ENCODE measurements at regions not wholly inside any gene's neighbourhood (a gene's known extent, or its start where the extent isn't known, plus 50 kb on each side); places are given as distances from the start of the nearest gene placed in this dataset.

DNA sequence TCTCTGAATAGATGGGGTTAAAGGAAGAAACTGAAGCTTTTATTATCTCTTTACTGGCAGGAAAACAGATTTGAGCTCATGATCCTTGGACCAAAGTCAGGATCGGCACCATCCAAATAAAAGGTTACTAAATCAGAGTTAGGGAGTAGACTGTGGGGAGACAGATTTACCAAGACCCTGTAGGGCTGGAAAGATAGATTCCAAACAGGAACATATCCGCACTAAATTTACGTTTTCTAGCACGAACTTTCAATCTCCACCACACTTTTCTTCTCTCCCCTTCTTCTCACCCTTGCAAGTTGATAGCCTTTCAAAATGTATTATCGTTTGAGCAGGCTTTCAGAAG lies 120.0 kb upstream of the HMHB1 start:
- TF ChIP-seq EZH2 (IDR thresholded peaks at IDR 0.05; ENCODE audit: borderline replicate concordance, low read depth, low read length, poor library complexity, severe bottlenecking) = no peak
- TF ChIP-seq, protein P1, sequence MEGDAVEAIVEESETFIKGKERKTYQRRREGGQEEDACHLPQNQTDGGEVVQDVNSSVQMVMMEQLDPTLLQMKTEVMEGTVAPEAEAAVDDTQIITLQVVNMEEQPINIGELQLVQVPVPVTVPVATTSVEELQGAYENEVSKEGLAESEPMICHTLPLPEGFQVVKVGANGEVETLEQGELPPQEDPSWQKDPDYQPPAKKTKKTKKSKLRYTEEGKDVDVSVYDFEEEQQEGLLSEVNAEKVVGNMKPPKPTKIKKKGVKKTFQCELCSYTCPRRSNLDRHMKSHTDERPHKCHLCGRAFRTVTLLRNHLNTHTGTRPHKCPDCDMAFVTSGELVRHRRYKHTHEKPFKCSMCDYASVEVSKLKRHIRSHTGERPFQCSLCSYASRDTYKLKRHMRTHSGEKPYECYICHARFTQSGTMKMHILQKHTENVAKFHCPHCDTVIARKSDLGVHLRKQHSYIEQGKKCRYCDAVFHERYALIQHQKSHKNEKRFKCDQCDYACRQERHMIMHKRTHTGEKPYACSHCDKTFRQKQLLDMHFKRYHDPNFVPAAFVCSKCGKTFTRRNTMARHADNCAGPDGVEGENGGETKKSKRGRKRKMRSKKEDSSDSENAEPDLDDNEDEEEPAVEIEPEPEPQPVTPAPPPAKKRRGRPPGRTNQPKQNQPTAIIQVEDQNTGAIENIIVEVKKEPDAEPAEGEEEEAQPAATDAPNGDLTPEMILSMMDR (conservative IDR thresholded peaks at IDR 0.05; ENCODE audit: low read depth, low read length) = no peak
- Histone ChIP-seq H3K4me1 (ENCODE audit: insufficient read depth, low read length, poor library complexity, severe bottlenecking) (no peaks in the 10 kb centered on the region), H3K27ac (ENCODE audit: low read depth, low read length, poor library complexity, severe bottlenecking) (no peak overlapping the region), H3K4me3 (ENCODE audit: low read depth, low read length, poor library complexity, severe bottlenecking) (no peak overlapping the region), H3K9me3 (ENCODE audit: low read depth, low read length, poor library complexity, severe bottlenecking) (no peaks in the 10 kb centered on the region), H3K36me3 (ENCODE audit: insufficient read depth, low read length, poor library complexity, severe bottlenecking) (no peaks in the 10 kb centered on the region), H3K27me3 (replicated peaks; ENCODE audit: insufficient read depth, low read depth, low read length, poor library complexity) (peaks cover 5% of the 10 kb centered on the region)
- no peak for DNase-seq (ENCODE audit: low spot score)
- CTCF ChIA-PET = no interaction called here
- no TSS peak for BruUV-seq (replicated peaks)
- intact Hi-C loops (cut with micrococcal nuclease; ENCODE audit: unreplicated experiment) = no loop called here
- POLR2A ChIA-PET (ENCODE audit: low non-redundant PET) = no interaction called here

DNA sequence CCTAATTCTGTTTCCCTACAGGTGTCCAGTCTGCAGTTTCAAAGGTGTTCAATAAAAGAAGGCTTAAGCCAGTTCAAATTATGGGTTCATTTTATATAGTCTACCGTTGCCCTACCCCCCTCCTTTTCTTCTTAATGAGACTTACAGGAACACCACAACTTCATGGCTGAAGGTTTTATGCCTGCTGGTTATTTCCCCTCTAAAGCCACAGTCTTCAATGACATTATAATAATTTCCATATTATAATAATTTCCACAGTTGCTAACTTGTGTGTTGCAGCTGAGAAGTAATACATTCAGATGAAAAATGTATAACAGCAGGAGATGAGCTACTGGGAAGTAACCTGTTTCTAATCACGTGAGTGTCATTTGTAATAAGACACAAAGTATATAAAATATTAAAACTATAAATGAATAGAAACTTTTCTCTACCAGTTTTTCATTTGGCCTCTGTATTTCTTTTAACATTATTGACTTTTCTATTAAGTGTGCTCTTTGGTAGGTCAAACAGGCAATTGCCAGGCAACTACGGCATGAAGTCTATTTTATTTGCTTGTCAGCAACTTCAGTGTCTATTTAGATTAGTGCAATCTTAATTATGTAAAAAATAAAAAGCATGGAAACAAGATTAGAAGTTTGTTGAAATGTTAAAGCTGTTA lies 120.5 kb upstream of the HMHB1 start:
- H3K9me3 ChIP-seq (ENCODE audit: low read depth, low read length, poor library complexity, severe bottlenecking) = no peaks in the 10 kb centered on the region
- no peak for TF ChIP-seq EZH2 (IDR thresholded peaks at IDR 0.05; ENCODE audit: borderline replicate concordance, low read depth, low read length, poor library complexity, severe bottlenecking)
- TF ChIP-seq, protein P1 (conservative IDR thresholded peaks at IDR 0.05; ENCODE audit: low read depth, low read length) = no peak
- DNase-seq (ENCODE audit: low spot score) = no peak
- H3K36me3 ChIP-seq (ENCODE audit: insufficient read depth, low read length, poor library complexity, severe bottlenecking) = no peaks in the 10 kb centered on the region
- ChIA-PET POLR2A (ENCODE audit: low non-redundant PET) (no interaction called here), CTCF (no interaction called here)
- H3K4me1 ChIP-seq (ENCODE audit: insufficient read depth, low read length, poor library complexity, severe bottlenecking) = no peaks in the 10 kb centered on the region
- H3K27ac ChIP-seq (ENCODE audit: low read depth, low read length, poor library complexity, severe bottlenecking) = no peak overlapping the region
- intact Hi-C loops (cut with micrococcal nuclease; ENCODE audit: unreplicated experiment) = no loop called here
- no TSS peak for BruUV-seq (replicated peaks)
- peaks cover 5% of the 10 kb centered on the region for H3K27me3 ChIP-seq (replicated peaks; ENCODE audit: insufficient read depth, low read depth, low read length, poor library complexity)
- no peak overlapping the region for H3K4me3 ChIP-seq (ENCODE audit: low read depth, low read length, poor library complexity, severe bottlenecking)

GRCh38 chr5:143687604-143688003 lies 124.4 kb upstream of the HMHB1 start:
- no TSS peak for BruUV-seq (replicated peaks)
- CTCF ChIA-PET = no interaction called here

More at GRCh38 chr5:143687604-143688003, 124.4 kb upstream of the HMHB1 start:
- peaks cover 5% of the 10 kb centered on the region for H3K27me3 ChIP-seq (replicated peaks; ENCODE audit: insufficient read depth, low read depth, low read length, poor library complexity)
- no peak for DNase-seq (ENCODE audit: low spot score)
- no peaks in the 10 kb centered on the region for H3K9me3 ChIP-seq (ENCODE audit: low read depth, low read length, poor library complexity, severe bottlenecking)
- H3K4me3 ChIP-seq (ENCODE audit: low read depth, low read length, poor library complexity, severe bottlenecking) = no peak overlapping the region
- H3K27ac ChIP-seq (ENCODE audit: low read depth, low read length, poor library complexity, severe bottlenecking) = no peak overlapping the region
- POLR2A ChIA-PET (ENCODE audit: low non-redundant PET) = no interaction called here
- H3K4me1 ChIP-seq (ENCODE audit: insufficient read depth, low read length, poor library complexity, severe bottlenecking) = no peaks in the 10 kb centered on the region
- TF ChIP-seq EZH2 (IDR thresholded peaks at IDR 0.05; ENCODE audit: borderline replicate concordance, low read depth, low read length, poor library complexity, severe bottlenecking) = no peak
- TF ChIP-seq, protein P1 (conservative IDR thresholded peaks at IDR 0.05; ENCODE audit: low read depth, low read length) = no peak
- intact Hi-C loops (cut with micrococcal nuclease; ENCODE audit: unreplicated experiment) = no loop called here
- H3K36me3 ChIP-seq (ENCODE audit: insufficient read depth, low read length, poor library complexity, severe bottlenecking) = no peaks in the 10 kb centered on the region
